NCI-H526 treated with DMSO at 0.1 percent for 48 hours (cell line): ENCODE measurements at regions not wholly inside any gene's neighbourhood (a gene's known extent, or its start where the extent isn't known, plus 50 kb on each side); places are given as distances from the start of the nearest gene placed in this dataset.

ENCODE experiments used
- DNase-seq: peaks from one replicate; lab custom pipeline; 2025; lab: John Stamatoyannopoulos, UW

DNA sequence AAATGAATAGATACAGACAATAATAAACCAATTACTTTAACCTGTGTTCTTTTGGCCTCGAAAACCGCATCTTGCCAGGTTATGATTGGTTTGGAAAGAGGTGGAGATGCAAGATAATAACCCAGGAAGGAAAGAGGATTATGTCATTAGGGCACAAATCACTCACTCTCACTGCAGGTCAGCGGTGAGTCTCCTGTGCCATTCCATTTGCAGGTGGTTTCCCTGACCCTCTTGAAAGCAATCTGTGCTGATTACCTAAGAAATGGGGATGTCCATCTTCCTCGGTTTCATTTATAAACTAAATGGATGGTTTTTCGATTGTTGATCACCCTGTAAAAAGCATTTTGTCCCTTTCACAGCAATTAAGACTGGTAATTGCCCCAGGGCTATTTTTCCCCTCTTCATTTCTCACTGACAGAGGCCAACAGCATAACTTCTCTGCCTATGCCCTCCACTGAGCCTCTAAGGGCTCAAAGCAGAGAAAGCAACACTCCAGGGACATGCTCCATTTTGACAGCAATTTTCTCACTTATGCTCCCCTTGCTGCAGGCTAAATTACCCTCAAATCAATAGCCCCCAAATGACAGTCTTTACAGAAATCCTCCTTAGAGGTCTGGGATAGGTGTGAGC, 257.5 kb downstream of the IPMK start:
- no peak for DNase-seq

DNA sequence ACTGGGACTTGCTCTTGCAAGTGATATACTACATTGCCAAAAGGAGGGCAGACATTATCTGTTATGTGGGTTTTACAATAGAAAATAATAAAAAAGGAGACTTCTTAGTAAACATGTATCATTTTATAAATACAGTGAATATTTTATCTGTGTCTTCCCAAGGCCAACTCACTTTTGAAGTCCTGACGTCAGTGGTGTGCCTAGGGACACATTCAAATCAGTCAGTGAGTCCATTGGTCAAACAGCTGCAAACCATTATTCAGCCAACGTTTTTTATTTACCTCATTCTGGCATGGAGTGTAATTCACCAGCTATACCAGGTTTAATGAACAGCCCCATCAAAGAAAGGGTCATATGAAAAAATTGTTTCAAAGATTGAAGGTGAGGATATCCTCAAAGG, 263.7 kb downstream of the IPMK start:
- no peak for DNase-seq

DNA sequence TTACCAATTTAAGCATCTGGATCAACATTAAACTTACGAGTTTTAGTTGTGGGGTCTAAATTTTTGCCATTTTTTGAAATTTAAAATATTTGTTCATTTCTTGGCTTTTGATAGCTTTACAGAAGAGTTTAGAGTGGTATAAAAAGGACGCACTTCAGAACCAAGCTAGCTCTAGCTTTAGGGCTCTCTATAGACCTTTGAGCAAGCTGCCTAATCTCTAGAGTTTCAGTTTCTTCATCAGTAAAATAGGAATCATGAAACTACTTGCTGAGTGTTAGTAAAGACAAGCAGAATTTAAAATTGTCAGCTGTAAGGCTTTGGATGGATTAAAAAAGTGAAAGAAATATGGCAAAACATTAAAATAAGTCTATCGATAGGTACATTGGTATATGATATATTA, 266.5 kb downstream of the IPMK start:
- DNase-seq, result no peak

DNA sequence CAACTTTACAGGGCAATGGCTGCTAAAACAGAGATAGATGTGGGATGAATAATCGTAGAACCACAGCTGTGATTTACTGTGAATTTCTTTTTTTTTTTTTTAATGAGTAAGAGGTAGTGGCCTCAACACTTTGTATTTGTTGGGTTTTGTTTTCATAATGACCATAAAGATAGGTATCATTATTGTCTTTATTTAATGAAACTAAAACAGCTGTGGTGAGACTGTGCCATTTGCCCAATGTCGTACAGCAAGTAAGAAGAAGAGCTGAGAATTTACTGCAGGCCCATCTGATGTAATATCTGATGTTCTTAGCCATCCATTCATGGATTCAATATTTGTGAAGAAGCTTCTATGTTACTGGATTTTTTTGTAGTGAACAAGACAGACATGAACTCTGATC, 271.2 kb downstream of the IPMK start:
- no peak for DNase-seq

DNA sequence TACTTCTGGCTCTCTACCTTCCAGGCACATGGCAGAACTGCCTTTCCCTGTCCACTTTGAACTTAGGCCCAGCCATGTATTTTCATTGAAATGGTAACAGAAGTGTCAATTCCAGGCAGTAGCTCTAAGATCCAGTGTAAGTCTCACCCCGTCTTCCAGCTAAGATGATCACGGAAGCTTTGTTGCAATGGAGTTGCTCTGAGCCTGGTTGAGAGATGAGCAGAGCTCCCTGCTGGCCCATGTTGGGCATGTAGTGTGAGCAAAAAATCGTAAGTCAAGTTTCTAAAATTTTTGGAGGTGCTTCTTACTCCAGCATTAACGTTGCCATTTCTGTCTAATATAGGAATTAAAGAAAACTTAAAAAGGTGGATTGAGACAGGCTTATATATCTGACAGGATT, 274.4 kb downstream of the IPMK start:
- DNase-seq, result no peak

DNA sequence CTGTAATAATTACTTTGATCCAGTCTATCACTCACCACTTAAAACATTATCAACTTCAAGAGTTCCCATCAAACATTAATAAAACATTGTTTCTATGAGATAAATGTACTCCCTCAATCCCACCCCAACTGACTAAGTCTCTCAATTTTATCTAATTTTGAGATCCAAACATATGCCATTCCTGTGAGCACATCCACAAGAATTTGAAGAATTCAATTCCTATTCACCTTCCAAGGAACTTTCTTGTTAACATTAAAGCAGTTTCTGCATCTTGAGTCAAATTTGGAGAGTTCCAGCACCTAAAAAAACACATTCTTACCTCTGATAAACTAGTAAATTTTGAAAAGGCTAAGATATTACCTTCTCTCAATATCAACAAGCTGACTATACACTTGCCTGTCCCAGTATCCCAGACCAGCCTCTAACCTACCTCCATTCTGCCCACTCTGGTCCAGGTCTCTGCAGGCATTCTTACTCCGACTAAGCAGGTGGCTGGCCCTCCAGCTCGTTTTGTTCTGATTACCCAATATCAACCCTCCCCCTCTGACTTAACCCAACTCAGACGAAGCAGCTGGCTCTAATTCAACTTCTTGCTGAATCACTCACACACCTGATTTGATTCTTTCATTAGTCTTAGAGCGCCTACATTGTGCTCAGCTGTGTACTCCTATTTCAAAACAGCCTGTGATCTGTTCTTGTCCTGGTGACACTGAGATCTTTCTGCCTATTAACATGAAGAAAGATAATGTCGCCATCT, 275.2 kb downstream of the IPMK start:
- DNase-seq, result no peak

DNA sequence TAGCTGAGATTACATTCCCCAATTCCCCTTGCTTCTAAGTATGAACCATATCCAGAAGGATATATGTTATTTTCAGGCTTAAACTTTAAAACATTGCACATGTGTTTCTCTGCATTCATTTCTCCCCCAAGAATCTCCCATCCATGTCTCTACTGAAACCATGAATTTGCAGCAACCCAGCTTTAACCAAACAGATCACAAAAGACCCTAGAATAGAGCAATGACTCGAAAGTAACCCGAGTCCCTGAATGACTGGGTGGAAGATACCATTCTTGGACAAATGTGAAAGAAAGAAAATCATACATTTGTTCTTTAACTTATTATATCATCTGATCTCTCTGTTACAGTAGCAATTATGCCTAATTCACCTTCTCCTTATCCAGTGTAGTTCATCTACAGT, 278.7 kb downstream of the IPMK start:
- no peak for DNase-seq

DNA sequence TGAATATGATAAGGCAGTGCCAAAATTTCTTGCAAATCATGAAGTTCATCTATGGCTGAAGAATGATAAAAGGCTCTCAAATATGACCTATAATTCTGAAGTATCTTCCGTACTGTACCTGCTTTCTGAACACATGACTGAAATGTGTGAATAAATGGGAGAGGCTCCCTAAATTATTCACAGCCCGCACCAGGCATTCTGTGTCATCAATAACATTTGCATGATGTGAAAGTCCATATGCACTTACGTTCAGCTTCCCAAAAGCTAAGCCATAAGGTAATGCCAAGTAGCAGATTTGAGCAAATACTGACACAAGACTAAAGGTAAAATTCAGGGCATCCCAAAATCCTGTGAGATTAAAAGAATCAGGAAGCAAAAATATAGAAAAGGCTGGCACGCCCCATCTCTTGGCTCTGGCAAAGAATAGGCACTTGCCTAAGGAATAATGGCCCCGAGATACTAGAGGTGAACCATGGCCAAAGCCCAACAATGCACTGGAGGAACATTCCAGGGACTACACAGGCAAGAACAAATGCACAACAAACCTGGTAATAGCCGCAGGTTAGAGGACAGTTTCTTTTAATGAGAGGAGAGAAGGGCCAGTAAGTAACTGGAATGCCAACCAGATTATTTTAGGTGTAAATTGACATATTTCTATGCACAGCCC, 280.5 kb downstream of the IPMK start:
- DNase-seq, result no peak

DNA sequence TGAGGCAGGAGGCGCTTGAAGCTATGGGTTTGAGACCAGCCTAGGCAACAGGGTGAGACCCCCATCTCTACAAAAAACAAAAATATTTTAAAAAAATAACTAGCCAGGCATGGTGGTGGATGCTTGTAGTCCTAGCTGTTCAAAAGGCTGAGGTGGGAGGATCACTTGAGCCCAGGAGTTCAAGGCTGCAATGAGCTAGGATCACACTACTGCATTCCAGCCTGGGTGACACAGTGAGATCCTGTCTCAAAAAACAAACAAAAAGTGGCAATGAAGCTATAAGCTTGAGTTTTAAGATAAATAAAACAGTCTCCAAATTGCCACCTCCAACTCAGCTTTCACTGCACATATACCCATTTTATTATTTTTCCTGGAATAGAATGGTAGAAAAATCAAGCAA, 281.3 kb downstream of the IPMK start:
- no peak for DNase-seq

DNA sequence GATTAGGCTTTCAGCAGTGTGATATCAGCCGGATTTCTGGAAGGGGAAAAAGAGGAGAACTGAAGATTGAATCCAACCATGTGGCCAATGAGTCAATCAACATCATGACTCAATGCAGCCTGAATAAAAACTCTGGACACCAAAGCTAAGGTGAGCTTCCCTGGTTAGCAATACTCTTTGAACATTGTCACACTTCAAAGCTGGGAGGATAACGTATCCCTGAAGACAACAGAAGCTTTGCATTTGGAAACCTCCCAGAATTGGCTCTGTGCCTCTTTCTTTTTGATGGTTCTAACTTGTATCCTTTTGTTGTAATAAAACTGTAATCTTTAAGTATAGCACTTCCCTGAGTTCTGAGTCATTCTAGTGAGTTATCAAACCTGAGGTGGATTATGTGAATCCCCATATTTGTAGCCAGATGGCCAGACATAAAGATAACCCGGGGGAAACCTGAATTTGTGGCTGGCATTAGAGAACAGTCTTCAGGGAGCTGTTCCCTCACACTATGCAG, 284.4 kb downstream of the IPMK start:
- DNase-seq, result no peak

DNA sequence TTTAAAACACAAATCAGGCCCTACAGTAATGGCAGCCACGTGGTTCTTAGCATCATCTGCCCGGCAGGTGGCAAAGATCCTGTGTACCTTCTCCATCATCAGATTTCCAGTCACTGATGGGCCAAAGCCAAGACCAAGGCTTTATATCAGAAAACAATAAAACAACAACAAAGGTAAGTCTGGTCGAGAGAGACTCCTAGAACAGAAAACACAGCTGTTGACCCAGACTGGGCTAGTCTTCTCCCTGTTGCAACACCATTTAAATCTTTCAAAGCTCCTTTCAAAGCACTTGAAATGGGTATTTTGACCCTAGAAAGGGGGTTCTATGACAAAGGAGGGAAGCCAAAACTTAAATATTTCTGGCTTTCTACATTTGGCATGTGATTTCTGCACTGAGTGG, 285.6 kb downstream of the IPMK start:
- DNase-seq, result no peak

DNA sequence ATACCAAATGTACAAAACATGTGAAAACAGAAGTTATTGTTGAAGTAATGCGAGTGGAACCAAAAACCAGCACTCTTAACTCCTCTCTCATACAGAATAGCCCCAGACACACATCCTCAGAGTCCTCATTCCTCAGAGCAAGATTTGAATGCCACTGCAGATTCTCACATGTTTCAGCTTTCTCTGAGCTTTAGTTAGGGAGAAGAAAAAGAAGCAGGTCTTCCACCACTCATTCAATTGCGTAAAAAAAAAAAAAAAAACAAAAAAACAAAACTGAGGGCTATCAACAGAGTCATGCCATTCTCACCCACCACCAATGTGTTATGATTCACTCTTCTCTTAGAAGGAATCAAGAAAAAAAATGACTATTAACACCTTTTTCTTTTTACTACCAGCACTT, 287.7 kb downstream of the IPMK start:
- no peak for DNase-seq

DNA sequence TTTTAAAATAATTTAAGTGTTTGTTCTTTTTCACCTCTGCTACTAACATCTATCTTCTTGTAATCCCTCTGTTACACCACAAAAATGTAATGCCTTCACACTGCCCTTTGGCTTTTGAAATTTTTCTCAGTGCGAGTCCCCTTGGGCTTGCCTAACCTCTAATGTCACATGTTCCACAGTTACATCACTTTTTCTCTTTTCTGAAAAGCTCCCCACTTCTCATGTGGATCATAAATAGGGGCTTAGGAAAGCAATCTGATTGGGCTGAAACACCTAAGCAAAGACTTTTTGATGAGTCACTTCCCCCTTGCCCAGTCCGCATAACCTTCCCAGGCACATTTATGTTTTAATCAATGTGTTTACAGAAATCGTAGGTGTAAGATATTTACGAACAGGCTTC, 288.2 kb downstream of the IPMK start:
- no peak for DNase-seq

DNA sequence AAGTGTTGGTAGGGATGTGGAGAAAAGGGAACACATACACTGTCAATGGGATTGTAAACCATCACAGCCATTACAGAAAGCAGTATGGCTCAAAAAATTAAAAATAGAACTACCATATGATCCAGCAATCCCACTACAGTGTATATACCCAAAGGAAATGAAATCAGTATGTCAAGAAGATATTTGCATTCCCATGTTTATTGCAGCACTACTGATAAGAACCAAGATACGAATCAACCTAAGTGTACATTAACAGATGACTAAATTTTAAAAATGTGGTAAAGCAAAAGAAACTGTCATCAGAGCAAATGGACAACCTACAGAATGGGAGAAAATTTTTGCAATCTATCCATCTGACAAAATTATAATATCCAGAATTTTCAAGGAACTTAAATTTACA, 290.4 kb downstream of the IPMK start:
- peak; percentile 14 for DNase-seq

DNA sequence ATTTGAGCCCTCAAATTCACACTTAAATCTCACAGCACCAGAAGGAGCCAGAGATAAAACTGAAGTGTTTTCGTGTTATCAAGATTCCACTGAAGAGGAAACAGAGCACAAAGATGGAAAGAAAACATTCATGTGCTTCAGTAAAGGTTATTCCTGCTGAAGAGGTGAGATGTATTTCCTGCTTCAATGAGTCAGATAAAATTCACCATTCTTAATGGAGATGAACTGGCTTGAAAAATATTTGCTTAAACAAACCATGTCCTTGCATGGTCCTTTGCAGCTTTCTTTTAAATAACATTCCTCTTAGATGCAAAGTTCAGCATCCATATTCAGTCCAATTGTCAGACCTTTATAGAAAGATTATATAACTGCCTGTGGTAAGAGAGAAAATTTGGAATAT, 294.2 kb downstream of the IPMK start:
- DNase-seq, result peak; percentile 64

DNA sequence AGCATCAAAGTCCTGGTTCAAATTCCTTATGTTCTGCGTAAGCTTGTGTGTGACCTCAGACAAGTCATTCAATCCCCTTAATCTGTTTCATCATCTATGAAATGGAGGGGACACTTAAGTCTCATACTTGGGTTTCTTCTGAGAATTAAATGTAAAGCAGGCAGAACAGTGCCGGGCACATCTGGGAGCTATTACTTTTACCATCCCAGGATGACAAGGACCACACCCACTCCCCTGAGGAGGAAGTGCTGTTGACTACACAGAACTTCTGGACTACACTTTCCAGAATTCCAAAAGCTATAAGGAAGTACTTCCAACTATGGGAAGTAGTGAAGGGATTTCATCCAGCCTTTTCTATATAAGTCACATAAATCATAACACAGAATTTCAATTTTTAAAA, 294.9 kb downstream of the IPMK start:
- DNase-seq, result no peak

DNA sequence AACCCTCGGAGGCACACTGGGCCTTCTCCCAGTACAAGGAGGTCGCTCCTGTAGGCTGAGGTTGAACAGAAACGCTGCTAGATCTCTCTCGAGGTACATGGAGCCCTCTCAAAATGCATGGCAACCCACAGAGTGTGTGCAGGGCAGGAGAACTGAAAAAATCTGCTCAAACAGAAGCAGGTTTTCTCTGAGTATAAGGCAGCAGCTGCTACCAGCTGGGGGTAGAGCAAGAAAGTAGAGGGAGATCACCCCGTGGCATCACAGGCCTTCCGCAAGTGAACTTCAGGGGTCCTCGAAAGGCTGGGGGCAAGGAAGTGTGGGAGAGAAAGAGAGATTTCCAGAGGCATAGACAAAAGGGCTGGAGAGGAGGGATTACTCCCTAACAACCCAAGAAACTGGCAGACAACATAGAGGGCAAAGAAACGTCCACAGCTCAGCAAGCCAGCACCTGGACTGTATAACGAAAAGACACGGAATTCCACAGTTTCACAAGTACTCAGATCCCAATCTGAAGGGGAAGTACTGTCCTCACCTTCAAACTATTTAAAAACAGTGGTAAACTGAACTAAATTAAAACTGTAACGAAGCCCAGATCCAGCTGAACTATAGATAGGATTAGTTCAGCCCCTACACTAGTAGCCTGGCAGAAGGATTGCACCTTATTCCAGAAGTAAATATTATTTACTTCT, 299.2 kb downstream of the IPMK start:
- DNase-seq, result no peak

DNA sequence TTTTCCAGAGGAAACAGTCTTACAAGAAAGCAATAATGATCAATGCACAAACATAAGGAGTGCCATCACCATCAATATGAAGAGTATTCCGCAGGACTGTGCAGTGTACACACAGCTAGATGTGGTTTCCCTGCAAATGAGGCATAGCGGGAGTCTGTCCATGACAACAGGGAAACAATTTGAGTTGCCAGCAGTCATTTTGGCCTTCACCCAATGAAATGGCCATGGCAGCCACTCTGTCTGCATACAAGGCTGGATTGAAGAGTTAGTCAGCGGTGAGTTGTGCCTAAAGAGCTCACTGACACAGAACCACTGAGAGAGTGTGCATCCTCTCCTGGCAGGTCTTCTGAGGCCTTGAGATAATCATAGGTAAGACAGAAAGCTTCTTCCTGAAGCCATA, 303.3 kb downstream of the IPMK start:
- no peak for DNase-seq

DNA sequence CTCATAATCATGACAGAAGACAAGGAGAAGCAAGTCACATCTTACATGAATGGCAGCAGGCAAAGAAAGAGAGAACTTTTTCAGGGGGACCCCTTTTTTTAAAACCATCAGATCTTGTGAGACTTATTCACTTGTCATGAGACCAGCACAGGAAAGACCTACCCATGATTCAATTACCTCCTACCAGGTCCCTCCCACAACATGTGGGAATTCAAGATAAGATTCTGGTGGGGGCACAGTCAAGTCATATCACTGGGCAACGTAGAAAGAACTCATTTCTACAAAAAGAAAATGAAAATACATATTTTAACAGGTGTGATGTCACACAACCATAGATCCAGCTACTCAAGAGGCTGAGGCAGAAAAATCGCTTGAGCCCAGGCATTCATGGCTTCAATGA, 304.1 kb downstream of the IPMK start:
- no peak for DNase-seq

DNA sequence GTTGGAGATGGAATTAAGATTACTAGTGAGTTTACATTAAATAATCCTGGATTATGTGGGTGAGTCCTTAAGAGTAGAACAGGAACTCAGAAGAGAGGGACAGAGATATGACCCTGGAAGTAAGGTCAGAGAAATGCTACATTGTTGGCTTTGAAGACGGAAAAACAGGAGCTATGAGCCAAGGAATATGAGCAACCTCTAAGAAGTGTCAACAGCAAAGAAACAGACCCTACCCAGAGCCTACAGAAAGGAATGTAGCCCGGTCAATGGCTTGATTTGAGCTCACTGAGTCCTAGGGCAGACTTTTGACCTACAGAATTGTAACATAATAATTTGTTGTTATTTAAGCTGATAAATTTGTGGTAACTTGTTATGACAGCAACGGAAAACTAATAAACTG, 304.9 kb downstream of the IPMK start:
- DNase-seq, result no peak

DNA sequence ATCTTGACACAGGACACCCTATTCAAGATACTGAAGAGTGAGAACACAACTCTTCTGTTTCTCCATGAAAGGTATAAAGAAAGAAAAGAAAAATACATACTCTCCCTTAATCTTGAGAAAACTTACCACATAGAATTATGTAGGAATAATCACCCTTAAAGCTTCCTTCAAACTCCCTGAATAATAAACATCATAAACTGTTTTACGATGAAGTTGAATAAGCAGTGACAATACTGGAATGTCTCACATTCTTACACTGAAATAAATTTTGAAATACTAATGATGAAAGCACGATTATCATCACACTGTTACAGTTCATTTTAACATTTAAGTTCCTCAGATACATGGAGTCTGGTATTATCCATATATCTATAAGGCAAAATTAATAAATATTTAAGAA, 306.2 kb downstream of the IPMK start:
- DNase-seq, result no peak

DNA sequence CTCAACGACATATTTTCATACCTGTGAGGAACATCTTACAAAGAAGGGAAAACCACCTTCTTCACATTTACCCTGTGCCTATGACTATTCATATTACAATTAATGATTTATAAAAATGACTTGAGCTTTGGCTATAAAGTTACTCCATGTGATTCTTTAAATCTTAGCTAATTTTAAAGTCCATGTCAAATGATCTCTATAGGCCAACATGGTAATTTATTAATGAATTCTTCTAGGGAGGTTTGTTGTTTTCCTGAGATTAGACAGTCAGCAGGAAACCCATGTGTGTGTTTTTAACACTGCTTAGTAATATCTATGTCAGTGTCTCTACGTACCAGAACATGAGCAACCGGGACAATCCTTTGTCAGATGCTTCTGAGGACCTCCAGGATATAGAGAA, 307.3 kb downstream of the IPMK start:
- no peak for DNase-seq
